OCI-LY7 (cell line): ENCODE measurements at regions not wholly inside any gene's neighbourhood (a gene's known extent, or its start where the extent isn't known, plus 50 kb on each side); places are given as distances from the start of the nearest gene placed in this dataset.

Experiments used
- BruUV-seq: library from RNA; stranded (reverse); fragments of 400-500 nt; replicated peaks from 2 replicates; lab custom pipeline; 2021; lab: Mats Ljungman, UMichigan
- CTCF ChIA-PET: fragments of 300-600 bp; sonication (Branson Sonifier 250); formaldehyde crosslinking; loops from one replicate; lab custom pipeline; 2022; ENCODE audit warnings: antibody characterized with exemption; ENCODE audit not compliant: unreplicated experiment; lab: Charles Lee
- POLR2A ChIA-PET: fragments of 300-600 bp; sonication (Branson Sonifier 250); formaldehyde crosslinking; loops from one replicate; lab custom pipeline; 2022; ENCODE audit warnings: antibody characterized with exemption; lab: Charles Lee
- DNase-seq: peaks from one replicate; pipeline ENCODE4 v3.0.0-alpha.2; 2015; ENCODE audit warnings: low spot score
- H2AFZ ChIP-seq: fragments of 200-600 bp; sonication (generic), shearing (Covaris generic); 2 replicates; pipeline ENCODE4 v1.6.1; 2014; ENCODE audit warnings: mild to moderate bottlenecking, antibody characterized with exemption, low read length, moderate library complexity
- H3K27ac ChIP-seq: fragments of 200-600 bp; sonication (generic); 2 replicates; pipeline ENCODE4 v1.5.1; 2014; ENCODE audit warnings: mixed run types, low read depth, mild to moderate bottlenecking, moderate library complexity, low read length, inconsistent platforms; ENCODE audit not compliant: poor library complexity, severe bottlenecking
- H3K36me3 ChIP-seq: fragments of 200-600 bp; sonication (generic); 2 replicates; pipeline ENCODE4 v1.6.1; 2014; ENCODE audit warnings: mild to moderate bottlenecking, antibody characterized with exemption, low read length, moderate library complexity, mixed read lengths; ENCODE audit not compliant: insufficient read depth
- H3K4me1 ChIP-seq: fragments of 200-600 bp; sonication (generic); 2 replicates; pipeline ENCODE4 v1.5.1; 2014; ENCODE audit warnings: mild to moderate bottlenecking, low read length; ENCODE audit not compliant: insufficient read depth, poor library complexity, severe bottlenecking
- H3K4me2 ChIP-seq: fragments of 200-600 bp; sonication (generic); 2 replicates; pipeline ENCODE4 v1.6.1; 2014; ENCODE audit warnings: mild to moderate bottlenecking, low read length
- H3K4me3 ChIP-seq: fragments of 200-600 bp; sonication (generic); 2 replicates; pipeline ENCODE4 v1.5.1; 2014; ENCODE audit warnings: mild to moderate bottlenecking, low read depth, low read length; ENCODE audit not compliant: poor library complexity, severe bottlenecking
- H3K79me2 ChIP-seq: fragments of 200-600 bp; sonication (generic); 2 replicates; pipeline ENCODE4 v1.6.1; 2016; ENCODE audit warnings: low read depth, mild to moderate bottlenecking, low read length, moderate library complexity, mixed read lengths; ENCODE audit not compliant: insufficient read depth
- H3K9me2 ChIP-seq: fragments of 200-600 bp; sonication (generic); 2 replicates; pipeline ENCODE4 v1.6.1; 2016; ENCODE audit warnings: mild to moderate bottlenecking, low read length, mixed read lengths; ENCODE audit not compliant: insufficient read depth
- H3K9me3 ChIP-seq: fragments of 200-600 bp; sonication (generic); 2 replicates; pipeline ENCODE4 v1.6.1; 2014; ENCODE audit warnings: mild to moderate bottlenecking, mixed run types, low read length, mixed read lengths
- H4K20me1 ChIP-seq: fragments of 200-600 bp; sonication (generic); 2 replicates; pipeline ENCODE4 v1.6.1; 2014; ENCODE audit warnings: mild to moderate bottlenecking, antibody characterized with exemption, low read length, moderate library complexity, mixed read lengths; ENCODE audit not compliant: insufficient read depth
- CTCF ChIP-seq: fragments of 200-600 bp; sonication (generic); conservative IDR thresholded peaks from 2 replicates; pipeline ENCODE4 v1.5.1; 2014; ENCODE audit warnings: mild to moderate bottlenecking, antibody characterized with exemption, low read length, moderate library complexity, mixed read lengths
- EZH2phosphoT487 ChIP-seq: fragments of 200-600 bp; sonication (generic); IDR thresholded peaks from 2 replicates; pipeline ENCODE4 v1.6.1; 2018; ENCODE audit warnings: low read depth, borderline replicate concordance, mild to moderate bottlenecking, mixed run types, antibody characterized with exemption, low read length, moderate library complexity, mixed read lengths
- intact Hi-C: fragments of 100-400 bp; cut with micrococcal nuclease; formaldehyde crosslinking; loops from one replicate; pipeline ENCODE4 v1.10.0; 2022; ENCODE audit not compliant: unreplicated experiment

GRCh38 chrX:39002466-39002865, 201.2 kb downstream of the MID1IP1 start:
- CTCF ChIA-PET = no interaction called here

GRCh38 chrX:39008549-39008948, 207.3 kb downstream of the MID1IP1 start:
- H3K9me3 ChIP-seq = no peaks in the 10 kb centered on the region
- no peak overlapping the region for H3K4me2 ChIP-seq
- POLR2A ChIA-PET = no interaction called here
- no peak overlapping the region for H3K4me3 ChIP-seq
- CTCF ChIA-PET = no interaction called here
- H3K79me2 ChIP-seq = no peaks in the 10 kb centered on the region
- no peaks in the 10 kb centered on the region for H3K4me1 ChIP-seq
- no peak for DNase-seq
- intact Hi-C loops = no loop called here
- H3K27ac ChIP-seq = no peak overlapping the region
- H4K20me1 ChIP-seq = no peaks in the 10 kb centered on the region
- no peaks in the 10 kb centered on the region for H3K36me3 ChIP-seq
- no peaks in the 10 kb centered on the region for H3K9me2 ChIP-seq
- TF ChIP-seq CTCF (no peak), EZH2phosphoT487 (no peak)
- BruUV-seq = no TSS peak
- no peak overlapping the region for H2AFZ ChIP-seq

More at GRCh38 chrX:39002466-39002865, 201.2 kb downstream of the MID1IP1 start:
- POLR2A ChIA-PET = no interaction called here
- DNase-seq = no peak
- Histone ChIP-seq H3K36me3 (no peaks in the 10 kb centered on the region), H3K4me1 (no peaks in the 10 kb centered on the region), H3K79me2 (no peaks in the 10 kb centered on the region), H3K27ac (no peak overlapping the region), H2AFZ (no peak overlapping the region), H3K9me3 (no peaks in the 10 kb centered on the region), H3K9me2 (no peaks in the 10 kb centered on the region), H3K4me3 (no peak overlapping the region), H3K4me2 (no peak overlapping the region), H4K20me1 (no peaks in the 10 kb centered on the region)
- TF ChIP-seq CTCF (no peak), EZH2phosphoT487 (no peak)
- BruUV-seq = no TSS peak
- intact Hi-C loops = no loop called here

- H3K4me1 ChIP-seq = no peaks in the 10 kb centered on the region
- H2AFZ ChIP-seq = no peak overlapping the region
- no peak overlapping the region for H3K4me2 ChIP-seq
- H3K9me2 ChIP-seq = no peaks in the 10 kb centered on the region
- ChIA-PET CTCF (no interaction called here), POLR2A (no interaction called here)
- H3K79me2 ChIP-seq = no peaks in the 10 kb centered on the region
- H4K20me1 ChIP-seq = no peaks in the 10 kb centered on the region
- H3K36me3 ChIP-seq = no peaks in the 10 kb centered on the region
- intact Hi-C loops = no loop called here
- no peak overlapping the region for H3K27ac ChIP-seq
- no peak overlapping the region for H3K4me3 ChIP-seq
- no peak for DNase-seq
- TF ChIP-seq CTCF = no peak
- TF ChIP-seq EZH2phosphoT487 = no peak
- H3K9me3 ChIP-seq = no peaks in the 10 kb centered on the region
- BruUV-seq = no TSS peak
Measured at GRCh38 chrX:39011454-39012221, 210.4 kb downstream of the MID1IP1 start.
